ENCODE measurements at regions not wholly inside any gene's neighbourhood (a gene's known extent, or its start where the extent isn't known, plus 50 kb on each side); places are given as distances from the start of the nearest gene placed in this dataset.

DNA sequence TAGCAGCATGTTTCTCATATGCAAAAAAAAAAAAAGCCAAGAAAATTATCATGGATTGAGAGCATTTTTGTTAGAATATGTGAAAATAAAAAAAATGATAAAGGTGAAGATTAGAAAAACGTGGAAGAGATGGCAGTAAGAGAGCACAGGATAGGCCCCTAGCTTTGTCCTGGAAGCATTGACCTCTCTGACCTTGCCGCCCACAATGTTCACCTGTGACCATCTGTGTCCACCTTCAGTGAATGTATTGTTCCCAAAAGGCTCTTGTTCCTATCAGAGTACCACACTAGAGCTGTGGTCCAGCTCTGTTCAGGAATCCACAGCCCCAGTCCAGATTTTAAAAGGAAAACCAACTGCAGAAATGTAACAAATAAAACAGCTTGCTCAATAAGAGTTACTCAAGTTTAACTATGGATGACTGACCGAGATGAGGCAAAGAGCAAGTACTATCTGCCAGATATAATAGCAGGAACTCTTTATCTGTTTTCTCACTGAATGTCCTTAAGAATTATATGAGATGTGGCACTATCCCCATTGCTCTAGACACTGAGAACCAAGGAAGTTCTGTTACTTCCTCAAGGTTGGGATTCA is 287.7 kb upstream of the STXBP5 start:
- Histone ChIP-seq H3K27ac (no peak overlapping the region), H3K4me3 (no peak overlapping the region), H3K4me1 (peaks cover 0 to 38% (median 23%) of the 10 kb centered on the region in 6 donors), H3K9me3 (no peaks in the 10 kb centered on the region), H3K36me3 (no peaks in the 10 kb centered on the region), H3K27me3 (replicated peaks in 1 of 7) (no peaks in the 10 kb centered on the region)
- no peak for DNase-seq
- TF ChIP-seq POLR2A (IDR thresholded peaks at IDR 0.05), result no peak
- TF ChIP-seq, protein P1, sequence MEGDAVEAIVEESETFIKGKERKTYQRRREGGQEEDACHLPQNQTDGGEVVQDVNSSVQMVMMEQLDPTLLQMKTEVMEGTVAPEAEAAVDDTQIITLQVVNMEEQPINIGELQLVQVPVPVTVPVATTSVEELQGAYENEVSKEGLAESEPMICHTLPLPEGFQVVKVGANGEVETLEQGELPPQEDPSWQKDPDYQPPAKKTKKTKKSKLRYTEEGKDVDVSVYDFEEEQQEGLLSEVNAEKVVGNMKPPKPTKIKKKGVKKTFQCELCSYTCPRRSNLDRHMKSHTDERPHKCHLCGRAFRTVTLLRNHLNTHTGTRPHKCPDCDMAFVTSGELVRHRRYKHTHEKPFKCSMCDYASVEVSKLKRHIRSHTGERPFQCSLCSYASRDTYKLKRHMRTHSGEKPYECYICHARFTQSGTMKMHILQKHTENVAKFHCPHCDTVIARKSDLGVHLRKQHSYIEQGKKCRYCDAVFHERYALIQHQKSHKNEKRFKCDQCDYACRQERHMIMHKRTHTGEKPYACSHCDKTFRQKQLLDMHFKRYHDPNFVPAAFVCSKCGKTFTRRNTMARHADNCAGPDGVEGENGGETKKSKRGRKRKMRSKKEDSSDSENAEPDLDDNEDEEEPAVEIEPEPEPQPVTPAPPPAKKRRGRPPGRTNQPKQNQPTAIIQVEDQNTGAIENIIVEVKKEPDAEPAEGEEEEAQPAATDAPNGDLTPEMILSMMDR (IDR thresholded peaks at IDR 0.05 in 8 of 11, conservative IDR thresholded peaks at IDR 0.05 in 3 of 11), result no peak
- TF ChIP-seq POLR2AphosphoS5 (IDR thresholded peaks at IDR 0.05), result no peak
- WGBS, 5 donors, result 70 to 84% (median 81%) methylated on average over 3 of the region's 3 CpGs
- intact Hi-C loops (cut with DNase I; ENCODE audit: low total_unique reads), result no loop called here

DNA sequence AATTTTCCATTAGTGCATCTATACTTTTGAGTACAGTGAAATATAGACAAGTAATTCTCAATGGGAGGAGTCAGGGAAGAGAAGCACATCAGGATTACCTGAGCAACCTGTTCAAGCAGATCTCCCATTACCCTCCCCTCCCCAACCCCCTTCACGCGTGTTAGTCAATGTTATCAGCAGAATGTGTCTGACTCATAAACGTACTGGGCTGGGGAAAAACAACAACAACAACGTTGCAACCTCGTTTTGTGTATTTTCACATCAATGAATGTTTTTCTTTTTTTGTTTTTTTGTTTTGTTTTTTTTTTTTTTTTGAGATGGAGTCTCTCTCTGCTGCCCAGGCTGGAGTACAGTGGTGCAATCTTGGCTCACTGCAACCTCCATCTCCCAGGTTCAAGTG is 287.0 kb upstream of the STXBP5 start:
- no peak for DNase-seq
- Histone ChIP-seq H3K36me3 (no peaks in the 10 kb centered on the region), H3K27me3 (replicated peaks in 1 of 7) (no peaks in the 10 kb centered on the region), H3K4me3 (no peak overlapping the region), H3K9me3 (no peaks in the 10 kb centered on the region), H3K4me1 (peaks cover 0 to 38% (median 23%) of the 10 kb centered on the region in 6 donors), H3K27ac (no peak overlapping the region)
- 70 to 92% (median 74%) methylated on average over 5 of the region's 5 CpGs for WGBS, 5 donors
- TF ChIP-seq POLR2A (IDR thresholded peaks at IDR 0.05) (no peak), POLR2AphosphoS5 (IDR thresholded peaks at IDR 0.05) (no peak)
- intact Hi-C loops (cut with DNase I; ENCODE audit: low total_unique reads), result no loop called here

DNA sequence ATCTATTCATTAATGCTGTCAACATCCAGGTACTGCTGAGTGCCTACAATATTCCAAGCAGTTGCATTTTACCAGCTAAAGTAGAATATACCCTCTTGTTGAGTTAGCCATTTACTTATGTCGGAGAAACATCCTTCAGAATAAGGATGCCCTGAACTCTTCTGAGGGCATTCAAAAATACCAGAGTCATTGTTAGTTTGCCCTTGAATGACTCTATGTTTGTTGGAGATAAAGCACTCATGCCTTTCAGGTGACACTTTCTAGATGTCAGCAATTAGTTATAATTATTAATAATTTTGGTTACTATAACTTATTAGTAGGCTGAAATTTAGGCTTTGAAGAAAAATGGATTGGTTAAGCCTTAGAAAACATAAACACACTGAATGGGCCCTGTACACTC is 286.2 kb upstream of the STXBP5 start:
- no peak overlapping the region for H3K27ac ChIP-seq
- no peak for DNase-seq
- H3K4me3 ChIP-seq, result no peak overlapping the region
- H3K9me3 ChIP-seq, result no peaks in the 10 kb centered on the region
- H3K36me3 ChIP-seq, result no peaks in the 10 kb centered on the region
- no peaks in the 10 kb centered on the region for H3K27me3 ChIP-seq (replicated peaks in 1 of 7)
- intact Hi-C loops (cut with DNase I; ENCODE audit: low total_unique reads), result no loop called here
- peaks cover 0 to 31% (median 22%) of the 10 kb centered on the region in 6 donors for H3K4me1 ChIP-seq
- TF ChIP-seq POLR2AphosphoS5 (IDR thresholded peaks at IDR 0.05), result no peak
- TF ChIP-seq, protein P1 (IDR thresholded peaks at IDR 0.05 in 8 of 11, conservative IDR thresholded peaks at IDR 0.05 in 3 of 11), result no peak
- no peak for TF ChIP-seq POLR2A (IDR thresholded peaks at IDR 0.05)
- 81 to 87% (median 84%) methylated on average over 1 of the region's 1 CpG for WGBS, 5 donors

DNA sequence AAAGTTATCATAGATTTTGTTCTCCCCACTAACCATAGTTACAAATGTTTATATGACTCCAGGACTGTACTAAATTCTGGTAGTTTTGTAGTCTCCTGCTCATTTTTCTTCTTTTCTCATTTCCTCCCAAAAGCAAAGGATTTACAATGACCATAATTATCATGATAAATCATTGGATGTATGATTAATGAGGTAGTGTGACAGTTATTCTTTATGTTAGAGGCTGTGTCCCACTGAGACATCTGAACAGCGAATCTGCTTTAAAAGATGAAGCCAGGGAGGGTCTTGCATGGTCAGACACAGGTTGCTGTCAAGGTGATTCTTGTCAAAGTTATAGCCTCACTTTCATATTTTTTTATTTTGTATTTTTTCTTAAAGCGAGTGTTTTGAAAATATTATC is 285.2 kb upstream of the STXBP5 start:
- DNase-seq, result no peak
- intact Hi-C loops (cut with DNase I; ENCODE audit: low total_unique reads), result no loop called here
- 89 to 97% (median 92%) methylated on average over 2 of the region's 2 CpGs for WGBS, 5 donors

More for the DNA sequence above, 285.2 kb upstream of the STXBP5 start:
- TF ChIP-seq, protein P1 (IDR thresholded peaks at IDR 0.05 in 8 of 11, conservative IDR thresholded peaks at IDR 0.05 in 3 of 11), result no peak
- no peak for TF ChIP-seq POLR2A (IDR thresholded peaks at IDR 0.05)
- TF ChIP-seq POLR2AphosphoS5 (IDR thresholded peaks at IDR 0.05), result no peak
- Histone ChIP-seq H3K27ac (no peak overlapping the region), H3K4me3 (no peak overlapping the region), H3K9me3 (no peaks in the 10 kb centered on the region), H3K4me1 (peaks cover 0 to 21% (median 13%) of the 10 kb centered on the region in 6 donors), H3K27me3 (replicated peaks in 1 of 7) (no peaks in the 10 kb centered on the region), H3K36me3 (no peaks in the 10 kb centered on the region)

All from spleen (tissue), 11 donors.